Keratinocyte (primary cell): ENCODE measurements at regions not wholly inside any gene's neighbourhood (a gene's known extent, or its start where the extent isn't known, plus 50 kb on each side); places are given as distances from the start of the nearest gene placed in this dataset.

Source experiments
- CTCF ChIP-seq, 3 experiments: IDR thresholded peaks in 1 of 3; conservative IDR thresholded peaks in 1 of 3; optimal IDR thresholded peaks in 1 of 3; 2 replicates in 2 of 3; 3 replicates in 1 of 3; pipeline versions ENCODE3 to v1.5.1; 2011; ENCODE audit warnings: low read length in 3 of 3, mild to moderate bottlenecking in 3 of 3, moderate library complexity in 2 of 3, control low read depth in 1 of 3, inconsistent platforms in 1 of 3; ENCODE audit not compliant: insufficient read depth in 2 of 3; ENCODE audit errors: extremely low read depth in 1 of 3
- EZH2 ChIP-seq: IDR thresholded peaks from one replicate; pipeline ENCODE4 v1.6.1; 2012; ENCODE audit warnings: inconsistent platforms, mild to moderate bottlenecking, low read length, moderate library complexity

GRCh38 chr3:19799887-19800286, 134.1 kb downstream of the EFHB start:
- TF ChIP-seq CTCF (optimal IDR thresholded peaks at IDR 0.05 in 1 of 3, IDR thresholded peaks at IDR 0.05 in 1 of 3, conservative IDR thresholded peaks at IDR 0.05 in 1 of 3; ENCODE audit: extremely low read depth in 1 of 3, insufficient read depth in 2 of 3, low read length in 3 of 3) = no peak
- TF ChIP-seq EZH2 = no peak
